ENCODE measurements at regions not wholly inside any gene's neighbourhood (a gene's known extent, or its start where the extent isn't known, plus 50 kb on each side); places are given as distances from the start of the nearest gene placed in this dataset.
"Not testable (repeated sequence)": the region's sequence is repeated elsewhere in the genome, so short reads cannot be mapped to it uniquely, and the experiment has no call there.

- H3K9me3 Mint-ChIP-seq: no peaks in the 10 kb centered on the region
- no peaks in the 10 kb centered on the region for H3K36me3 Mint-ChIP-seq
- no peak for DNase-seq
- CTCF ChIA-PET: no interaction called here
- no peaks in the 10 kb centered on the region for H3K27me3 Mint-ChIP-seq
- H3K4me1 Mint-ChIP-seq: no peaks in the 10 kb centered on the region
- no peak overlapping the region for H3K27ac Mint-ChIP-seq
- H3K4me3 Mint-ChIP-seq: no peak overlapping the region
These were observed 136.3 kb downstream of the TBX3 start for GRCh38 chr12:114547636-114548035.

GRCh38 chr12:114530417-114530816, 124.5 kb upstream of the TBX5 start:
- no peak overlapping the region for H3K27ac Mint-ChIP-seq
- H3K9me3 Mint-ChIP-seq: no peaks in the 10 kb centered on the region
- no peaks in the 10 kb centered on the region for H3K36me3 Mint-ChIP-seq
- CTCF ChIA-PET: no interaction called here
- DNase-seq: no peak
- no peaks in the 10 kb centered on the region for H3K27me3 Mint-ChIP-seq
- no peaks in the 10 kb centered on the region for H3K4me1 Mint-ChIP-seq
- no peak overlapping the region for H3K4me3 Mint-ChIP-seq

- no peak overlapping the region for H3K27ac Mint-ChIP-seq
- H3K9me3 Mint-ChIP-seq: no peaks in the 10 kb centered on the region
- H3K4me1 Mint-ChIP-seq: no peaks in the 10 kb centered on the region
- H3K36me3 Mint-ChIP-seq: no peaks in the 10 kb centered on the region
- no peak overlapping the region for H3K4me3 Mint-ChIP-seq
- CTCF ChIA-PET: no interaction called here
- no peaks in the 10 kb centered on the region for H3K27me3 Mint-ChIP-seq
- DNase-seq: no peak
These were observed 124.0 kb upstream of the TBX5 start for GRCh38 chr12:114529966-114530365.

- Mint-ChIP-seq H3K9me3 (no peaks in the 10 kb centered on the region), H3K36me3 (no peaks in the 10 kb centered on the region), H3K4me1 (no peaks in the 10 kb centered on the region), H3K4me3 (no peak overlapping the region), H3K27ac (no peak overlapping the region), H3K27me3 (no peaks in the 10 kb centered on the region)
- CTCF ChIA-PET: no interaction called here
- no peak for DNase-seq
These were observed 122.8 kb upstream of the TBX5 start for GRCh38 chr12:114528766-114529165.

- H3K36me3 Mint-ChIP-seq, H3K4me1 Mint-ChIP-seq, H3K9me3 Mint-ChIP-seq, H3K27me3 Mint-ChIP-seq, H3K4me3 Mint-ChIP-seq, H3K27ac Mint-ChIP-seq, CTCF ChIA-PET, DNase-seq: not testable (repeated sequence)
These were observed 115.2 kb upstream of the TBX5 start for GRCh38 chr12:114521160-114521559.

GRCh38 chr12:114512351-114512750, 106.4 kb upstream of the TBX5 start:
- CTCF ChIA-PET: interaction anchor here (1.9 kb wide), 1 partner anchor 532 kb away, joined by 9 read pairs; no protein-coding TSS in a partner anchor
- H3K4me1 Mint-ChIP-seq: no peaks in the 10 kb centered on the region

GRCh38 chr12:114508529-114509129, 102.7 kb upstream of the TBX5 start:
- H3K4me3 Mint-ChIP-seq: no peak overlapping the region
- peaks cover 4% of the 10 kb centered on the region for H3K27me3 Mint-ChIP-seq
- DNase-seq: peak; percentile 74
- H3K9me3 Mint-ChIP-seq: no peaks in the 10 kb centered on the region
- H3K4me1 Mint-ChIP-seq: no peaks in the 10 kb centered on the region
- H3K27ac Mint-ChIP-seq: no peak overlapping the region
- CTCF ChIA-PET: interaction anchor here (1.0 to 3.5 kb wide), 6 partner anchors 10 to 530 kb away, joined by 4 to 36 read pairs (median 4); no protein-coding TSS in a partner anchor
- H3K36me3 Mint-ChIP-seq: no peaks in the 10 kb centered on the region

More at GRCh38 chr12:114512351-114512750, 106.4 kb upstream of the TBX5 start:
- Mint-ChIP-seq H3K27me3 (no peaks in the 10 kb centered on the region), H3K27ac (no peak overlapping the region), H3K36me3 (no peaks in the 10 kb centered on the region), H3K9me3 (no peaks in the 10 kb centered on the region), H3K4me3 (no peak overlapping the region)
- DNase-seq: no peak

GRCh38 chr12:114506651-114507050, 100.7 kb upstream of the TBX5 start:
- DNase-seq: no peak
- Mint-ChIP-seq H3K9me3 (no peaks in the 10 kb centered on the region), H3K36me3 (no peaks in the 10 kb centered on the region), H3K4me3 (no peak overlapping the region), H3K4me1 (no peaks in the 10 kb centered on the region), H3K27ac (no peak overlapping the region), H3K27me3 (peaks cover 18% of the 10 kb centered on the region)
- CTCF ChIA-PET: no interaction called here

- Mint-ChIP-seq H3K4me3 (no peak overlapping the region), H3K27ac (no peak overlapping the region), H3K27me3 (peaks cover 29% of the 10 kb centered on the region), H3K9me3 (no peaks in the 10 kb centered on the region), H3K4me1 (no peaks in the 10 kb centered on the region), H3K36me3 (no peaks in the 10 kb centered on the region)
- CTCF ChIA-PET: no interaction called here
- no peak for DNase-seq
These were observed 98.4 kb upstream of the TBX5 start for GRCh38 chr12:114504311-114504710.

- H3K9me3 Mint-ChIP-seq: no peaks in the 10 kb centered on the region
- CTCF ChIA-PET: no interaction called here
- peaks cover 24% of the 10 kb centered on the region for H3K27me3 Mint-ChIP-seq
- DNase-seq: no peak
- no peak overlapping the region for H3K27ac Mint-ChIP-seq
- H3K4me1 Mint-ChIP-seq: no peaks in the 10 kb centered on the region
- H3K36me3 Mint-ChIP-seq: no peaks in the 10 kb centered on the region
- H3K4me3 Mint-ChIP-seq: no peak overlapping the region
These were observed 95.5 kb upstream of the TBX5 start for GRCh38 chr12:114501474-114501807.

GRCh38 chr12:114500775-114501473, 95.0 kb upstream of the TBX5 start:
- DNase-seq: no peak
- H3K9me3 Mint-ChIP-seq: no peaks in the 10 kb centered on the region
- no peaks in the 10 kb centered on the region for H3K4me1 Mint-ChIP-seq
- H3K4me3 Mint-ChIP-seq: no peak overlapping the region
- H3K27ac Mint-ChIP-seq: no peak overlapping the region
- H3K27me3 Mint-ChIP-seq: peaks cover 24% of the 10 kb centered on the region
- CTCF ChIA-PET: interaction anchor here (1.4 kb wide), 1 partner anchor 520 kb away, joined by 3 read pairs; no protein-coding TSS in a partner anchor
- H3K36me3 Mint-ChIP-seq: no peaks in the 10 kb centered on the region

- no peak for DNase-seq
- Mint-ChIP-seq H3K9me3 (no peaks in the 10 kb centered on the region), H3K4me1 (no peaks in the 10 kb centered on the region), H3K4me3 (no peak overlapping the region), H3K27ac (no peak overlapping the region), H3K27me3 (peaks cover 24% of the 10 kb centered on the region), H3K36me3 (no peaks in the 10 kb centered on the region)
- CTCF ChIA-PET: interaction anchor here (1.4 kb wide), 1 partner anchor 519 kb away, joined by 3 read pairs; no protein-coding TSS in a partner anchor
These were observed 94.2 kb upstream of the TBX5 start for GRCh38 chr12:114500131-114500530.

GRCh38 chr12:114499338-114499737, 93.4 kb upstream of the TBX5 start:
- no peak overlapping the region for H3K4me3 Mint-ChIP-seq
- no peak overlapping the region for H3K27ac Mint-ChIP-seq
- H3K36me3 Mint-ChIP-seq: no peaks in the 10 kb centered on the region
- no peak for DNase-seq
- CTCF ChIA-PET: interaction anchor here (1.6 kb wide), 1 partner anchor 9 kb away, joined by 5 read pairs; no protein-coding TSS in a partner anchor
- no peaks in the 10 kb centered on the region for H3K4me1 Mint-ChIP-seq
- H3K27me3 Mint-ChIP-seq: peaks cover 26% of the 10 kb centered on the region
- H3K9me3 Mint-ChIP-seq: no peaks in the 10 kb centered on the region

GRCh38 chr12:114491916-114492315, 86.0 kb upstream of the TBX5 start:
- Mint-ChIP-seq H3K9me3 (no peaks in the 10 kb centered on the region), H3K27me3 (peaks cover 7% of the 10 kb centered on the region), H3K27ac (no peak overlapping the region), H3K4me3 (no peak overlapping the region), H3K36me3 (no peaks in the 10 kb centered on the region), H3K4me1 (no peaks in the 10 kb centered on the region)
- CTCF ChIA-PET: no interaction called here
- no peak for DNase-seq

- CTCF ChIA-PET: not testable (repeated sequence)
These were observed 79.0 kb upstream of the TBX5 start for GRCh38 chr12:114484822-114485459.

More at GRCh38 chr12:114484822-114485459, 79.0 kb upstream of the TBX5 start:
- not testable (repeated sequence) for DNase-seq, H3K36me3 Mint-ChIP-seq, H3K4me3 Mint-ChIP-seq, H3K27ac Mint-ChIP-seq, H3K9me3 Mint-ChIP-seq, H3K4me1 Mint-ChIP-seq
- H3K27me3 Mint-ChIP-seq: peaks cover 26% of the 10 kb centered on the region

Measured in activated naive CD4-positive, alpha-beta T cell treated with anti-CD3 and anti-CD28 coated beads, Interleukin-2, amount 10 ng/mL, durations not matched to agents 7 days and 5 days (primary cell).